ENCODE measurements at regions not wholly inside any gene's neighbourhood (a gene's known extent, or its start where the extent isn't known, plus 50 kb on each side); places are given as distances from the start of the nearest gene placed in this dataset.

DNA sequence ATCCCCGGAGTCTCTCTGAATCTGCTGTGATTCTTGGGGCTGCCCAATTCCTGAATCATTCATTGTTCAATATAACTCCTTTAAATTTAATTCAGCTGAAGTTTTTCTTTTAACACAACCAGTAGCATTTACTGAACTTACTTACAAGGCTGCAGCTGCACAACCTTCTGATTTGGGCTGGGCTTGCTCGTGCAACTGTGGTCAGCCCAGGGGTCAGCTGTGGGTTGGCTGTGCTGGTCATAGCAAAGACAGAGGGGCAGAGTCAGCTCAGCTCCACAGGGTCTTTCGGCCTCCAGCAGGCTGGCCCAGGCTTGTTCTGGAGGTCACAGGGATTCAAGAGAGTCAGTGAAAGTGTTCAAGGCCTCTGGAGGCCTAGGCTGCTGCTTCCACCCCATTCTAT, 186.1 kb downstream of the MATN1 start:
- TF ChIP-seq, protein P1, sequence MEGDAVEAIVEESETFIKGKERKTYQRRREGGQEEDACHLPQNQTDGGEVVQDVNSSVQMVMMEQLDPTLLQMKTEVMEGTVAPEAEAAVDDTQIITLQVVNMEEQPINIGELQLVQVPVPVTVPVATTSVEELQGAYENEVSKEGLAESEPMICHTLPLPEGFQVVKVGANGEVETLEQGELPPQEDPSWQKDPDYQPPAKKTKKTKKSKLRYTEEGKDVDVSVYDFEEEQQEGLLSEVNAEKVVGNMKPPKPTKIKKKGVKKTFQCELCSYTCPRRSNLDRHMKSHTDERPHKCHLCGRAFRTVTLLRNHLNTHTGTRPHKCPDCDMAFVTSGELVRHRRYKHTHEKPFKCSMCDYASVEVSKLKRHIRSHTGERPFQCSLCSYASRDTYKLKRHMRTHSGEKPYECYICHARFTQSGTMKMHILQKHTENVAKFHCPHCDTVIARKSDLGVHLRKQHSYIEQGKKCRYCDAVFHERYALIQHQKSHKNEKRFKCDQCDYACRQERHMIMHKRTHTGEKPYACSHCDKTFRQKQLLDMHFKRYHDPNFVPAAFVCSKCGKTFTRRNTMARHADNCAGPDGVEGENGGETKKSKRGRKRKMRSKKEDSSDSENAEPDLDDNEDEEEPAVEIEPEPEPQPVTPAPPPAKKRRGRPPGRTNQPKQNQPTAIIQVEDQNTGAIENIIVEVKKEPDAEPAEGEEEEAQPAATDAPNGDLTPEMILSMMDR (IDR thresholded peaks at IDR 0.05; ENCODE audit: low read depth, low read length): no peak
- no peak overlapping the region for H3K4me3 ChIP-seq (ENCODE audit: low read depth, low read length)

DNA sequence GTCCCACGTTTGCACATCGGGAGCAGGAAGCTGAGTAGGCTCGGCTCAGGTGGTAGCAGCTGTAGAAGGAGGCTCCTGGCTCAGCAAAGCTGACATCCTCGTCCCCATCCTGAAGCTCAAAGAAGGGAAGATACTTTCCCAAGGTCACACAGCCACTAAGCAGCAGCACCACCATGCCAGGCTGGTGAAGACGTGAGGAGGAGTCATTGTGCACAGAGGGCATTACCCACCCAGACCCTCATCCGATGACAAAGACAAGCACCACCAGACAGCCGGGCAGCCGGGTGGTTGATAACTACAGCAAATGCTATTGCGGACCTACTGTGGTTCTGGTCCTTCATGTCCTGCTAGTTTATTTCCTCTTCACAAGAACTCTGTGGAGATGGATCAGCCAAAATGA, 186.9 kb downstream of the MATN1 start:
- no peak overlapping the region for H3K4me3 ChIP-seq (ENCODE audit: low read depth, low read length)
- TF ChIP-seq, protein P1 (IDR thresholded peaks at IDR 0.05; ENCODE audit: low read depth, low read length): no peak

DNA sequence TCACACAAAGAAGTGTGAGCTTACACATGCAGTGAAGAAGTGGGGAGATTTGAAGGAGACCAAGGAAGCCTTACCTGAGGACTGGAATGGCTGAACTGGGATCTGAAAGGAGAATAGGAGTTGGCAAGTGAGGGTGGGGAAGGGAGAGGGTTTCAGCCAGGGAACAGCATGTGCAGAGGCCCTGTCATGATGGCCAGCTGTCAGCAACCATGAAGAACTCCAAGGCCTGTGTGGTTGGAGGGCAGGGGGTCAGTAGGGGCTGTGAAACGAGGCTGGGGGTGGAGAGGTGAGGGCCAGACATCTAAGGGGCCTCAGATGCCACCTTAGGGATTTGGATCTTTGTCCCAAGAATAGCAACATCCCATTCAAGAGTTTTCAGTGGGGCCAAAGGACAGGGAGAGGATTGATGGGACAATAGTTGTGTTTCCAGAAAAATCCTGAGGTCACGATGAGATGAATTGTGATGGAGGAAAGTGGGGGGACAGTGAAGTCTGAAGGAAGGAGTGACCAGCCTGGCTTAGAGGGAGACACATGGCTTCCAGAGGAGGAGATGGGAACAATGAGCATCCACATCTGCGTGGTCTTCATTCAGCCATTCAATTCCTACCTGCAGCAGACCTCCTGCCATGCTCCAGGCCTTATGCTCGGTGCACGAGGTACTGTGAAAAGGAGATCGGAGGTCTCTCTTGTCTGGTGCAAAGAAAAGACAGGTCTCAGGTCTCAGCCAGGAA, 187.6 kb downstream of the MATN1 start:
- TF ChIP-seq, protein P1 (IDR thresholded peaks at IDR 0.05; ENCODE audit: low read depth, low read length): no peak
- no peak overlapping the region for H3K4me3 ChIP-seq (ENCODE audit: low read depth, low read length)

DNA sequence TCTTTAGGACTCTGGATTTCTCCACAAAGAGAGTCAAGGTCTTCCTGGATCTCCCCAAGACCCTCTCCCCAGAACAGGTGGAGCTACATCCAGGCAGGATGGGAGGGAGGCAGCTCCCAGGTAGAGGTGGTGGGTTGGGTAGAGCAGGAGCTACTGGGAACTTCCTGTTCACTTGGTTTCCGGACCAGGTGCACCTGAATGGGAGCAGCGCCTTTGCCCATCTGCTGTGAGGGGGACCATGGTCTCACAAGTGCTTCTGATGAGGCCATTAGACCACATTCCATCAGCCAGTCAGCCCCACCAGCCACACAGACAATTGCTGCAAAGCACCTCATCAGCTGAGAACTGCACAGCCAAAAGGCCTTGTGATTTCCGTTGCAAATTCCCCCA, 188.8 kb downstream of the MATN1 start:
- TF ChIP-seq, protein P1 (IDR thresholded peaks at IDR 0.05; ENCODE audit: low read depth, low read length): no peak
- H3K4me3 ChIP-seq (ENCODE audit: low read depth, low read length): no peak overlapping the region

DNA sequence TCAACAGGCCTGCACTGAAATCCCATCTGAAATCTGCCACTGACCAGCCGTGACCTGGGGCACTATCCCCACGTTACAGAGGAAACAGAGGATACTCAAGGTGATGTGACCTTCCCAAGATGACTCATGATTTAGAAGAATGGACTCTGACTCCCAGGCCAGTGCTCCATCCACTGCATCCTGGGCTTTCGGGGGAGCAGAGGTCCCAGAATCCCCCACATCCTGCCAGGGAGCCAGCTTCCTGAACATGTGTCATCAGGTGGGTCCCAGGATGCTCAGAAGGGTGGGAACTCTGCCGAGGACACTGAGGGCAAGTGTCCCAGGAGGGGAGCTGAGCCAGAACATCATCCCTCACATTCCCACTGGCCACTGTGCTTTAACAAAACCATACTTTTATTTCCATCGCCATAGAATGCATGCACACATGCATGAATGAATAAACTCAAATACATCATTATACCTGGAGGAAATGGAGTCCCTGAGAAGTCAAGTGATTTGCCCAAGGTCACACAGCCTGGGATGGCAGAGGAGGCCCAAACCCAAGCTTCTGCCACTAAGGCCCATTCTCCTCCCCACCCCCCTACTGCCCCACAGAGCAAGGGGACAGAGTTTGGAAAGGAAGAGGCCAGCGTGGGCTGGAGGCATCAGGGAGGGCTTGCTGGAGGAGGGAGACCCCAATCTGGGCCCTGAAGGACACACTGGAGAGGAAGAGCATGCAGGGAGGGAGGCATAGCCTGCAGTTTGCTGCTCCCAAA, 189.4 kb downstream of the MATN1 start:
- no peak overlapping the region for H3K4me3 ChIP-seq (ENCODE audit: low read depth, low read length)
- TF ChIP-seq, protein P1 (IDR thresholded peaks at IDR 0.05; ENCODE audit: low read depth, low read length): no peak

DNA sequence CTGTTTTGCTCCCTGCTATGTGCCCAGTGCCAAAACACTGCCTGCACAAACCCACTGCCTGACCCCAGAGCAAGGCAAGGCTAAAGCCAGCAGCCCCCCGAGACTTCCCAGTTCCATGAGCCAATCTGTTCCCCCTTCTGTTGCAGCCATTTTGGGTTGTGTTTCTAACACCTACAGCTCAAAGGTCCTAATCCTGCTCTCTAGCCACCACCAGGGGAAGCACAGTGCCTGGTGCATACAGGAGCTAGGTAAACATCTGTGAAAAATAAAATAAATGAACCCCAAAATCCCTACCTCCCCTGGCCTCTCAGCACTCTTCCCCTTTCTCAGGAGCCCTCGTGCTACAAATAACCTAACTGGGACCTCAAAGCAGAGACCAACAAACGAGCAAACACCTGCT, 190.2 kb downstream of the MATN1 start:
- no peak overlapping the region for H3K4me3 ChIP-seq (ENCODE audit: low read depth, low read length)
- TF ChIP-seq, protein P1 (IDR thresholded peaks at IDR 0.05; ENCODE audit: low read depth, low read length): no peak

DNA sequence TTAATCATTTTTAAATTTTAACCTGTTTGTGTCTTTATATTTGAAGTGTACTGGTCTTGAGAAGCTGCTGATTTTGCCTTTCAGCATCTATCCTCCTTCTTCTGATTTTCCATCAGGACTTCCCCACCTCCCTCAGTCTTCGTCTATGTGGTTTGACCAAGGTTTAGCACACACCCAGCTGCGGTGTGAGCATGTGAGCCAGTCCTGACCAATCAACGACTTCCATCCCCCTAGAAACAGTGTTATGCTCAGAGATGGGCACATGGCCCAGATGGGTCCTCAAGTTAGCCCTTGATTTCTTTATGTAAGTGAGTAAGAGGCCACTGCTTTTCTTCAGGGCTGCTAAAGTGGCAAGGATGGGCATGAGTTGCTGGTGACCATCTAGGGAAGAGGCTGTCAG, 190.8 kb downstream of the MATN1 start:
- no peak overlapping the region for H3K4me3 ChIP-seq (ENCODE audit: low read depth, low read length)
- TF ChIP-seq, protein P1 (IDR thresholded peaks at IDR 0.05; ENCODE audit: low read depth, low read length): no peak

All from WI38 (cell line).